IMR-90 (cell line): ENCODE measurements at regions not wholly inside any gene's neighbourhood (a gene's known extent, or its start where the extent isn't known, plus 50 kb on each side); places are given as distances from the start of the nearest gene placed in this dataset.

ENCODE experiments used
- ATAC-seq: fragments of 200-7000 bp; cut with Tn5 transposase; 2 replicates; pipeline ENCODE4 v1.9.1; 2020; ENCODE audit warnings: low read depth, mild to moderate bottlenecking, moderate library complexity
- BruUV-seq: library from RNA; stranded (reverse); fragments of 400-500 nt; replicated peaks from 2 replicates; lab custom pipeline; 2021; lab: Mats Ljungman, UMichigan
- CTCF ChIA-PET: fragments of 300-600 bp; formaldehyde crosslinking; extraction: SDS; loops from one replicate; lab custom pipeline; 2021; ENCODE audit warnings: antibody characterized with exemption; lab: Yijun Ruan, JAX
- POLR2A ChIA-PET: fragments of 300-600 bp; sonication (Branson Sonifier 250); formaldehyde crosslinking; loops from one replicate; lab custom pipeline; 2022; ENCODE audit warnings: antibody characterized with exemption; ENCODE audit not compliant: unreplicated experiment; lab: Charles Lee
- DNase-seq: peaks from one replicate; pipeline ENCODE4 v3.0.0; 2013
- H2AFZ ChIP-seq: replicated peaks from 2 replicates; pipeline ENCODE3; 2013; ENCODE audit warnings: low read length, mild to moderate bottlenecking; ENCODE audit not compliant: poor library complexity
- H2AK5ac ChIP-seq: 2 replicates; pipeline ENCODE4 v1.6.1; 2013; ENCODE audit warnings: low read depth, low read length, inconsistent platforms
- H2AK9ac ChIP-seq: replicated peaks from 2 replicates; pipeline ENCODE3; 2013; ENCODE audit warnings: mild to moderate bottlenecking, low read depth, low read length, moderate library complexity; ENCODE audit not compliant: poor library complexity
- H2BK120ac ChIP-seq: 2 replicates; pipeline ENCODE4 v1.6.1; 2013; ENCODE audit warnings: low read depth, low read length, inconsistent platforms
- H2BK15ac ChIP-seq: 3 replicates; pipeline ENCODE4 v1.6.1; 2013; ENCODE audit warnings: low read depth, low read length, inconsistent platforms
- H2BK20ac ChIP-seq: 2 replicates; pipeline ENCODE4 v1.6.1; 2013; ENCODE audit warnings: low read depth, mild to moderate bottlenecking, inconsistent platforms, low read length, moderate library complexity
- H2BK5ac ChIP-seq: 2 replicates; pipeline ENCODE4 v1.6.1; 2013; ENCODE audit warnings: mild to moderate bottlenecking, low read depth, low read length, inconsistent platforms; ENCODE audit not compliant: poor library complexity, severe bottlenecking
- H3K14ac ChIP-seq: replicated peaks from 2 replicates; pipeline ENCODE4 v1.6.1; 2013; ENCODE audit warnings: low read depth, low read length, inconsistent platforms
- H3K18ac ChIP-seq: 2 replicates; pipeline ENCODE4 v1.6.1; 2013; ENCODE audit warnings: low read depth, low read length, control low read depth
- H3K23ac ChIP-seq: 2 replicates; pipeline ENCODE4 v1.6.1; 2013; ENCODE audit warnings: low read depth, low read length, inconsistent platforms
- H3K27ac ChIP-seq: 2 replicates; pipeline ENCODE4 v1.5.1; 2013; ENCODE audit warnings: mild to moderate bottlenecking, control low read depth, low read length; ENCODE audit not compliant: insufficient read depth
- H3K27me3 ChIP-seq: 2 replicates; pipeline ENCODE4 v1.6.1; 2013; ENCODE audit warnings: low read length; ENCODE audit not compliant: control insufficient read depth, insufficient read depth
- H3K36me3 ChIP-seq: 2 replicates; pipeline ENCODE4 v1.6.1; 2013; ENCODE audit warnings: low read length, mixed read lengths; ENCODE audit not compliant: control insufficient read depth, insufficient read depth
- H3K4ac ChIP-seq: 2 replicates; pipeline ENCODE4 v1.6.1; 2013; ENCODE audit warnings: low read depth, low read length, inconsistent platforms
- H3K4me1 ChIP-seq: 2 replicates; pipeline ENCODE4 v1.6.1; 2013; ENCODE audit warnings: low read length, mixed read lengths; ENCODE audit not compliant: control insufficient read depth, insufficient read depth
- H3K4me2 ChIP-seq: 2 replicates; pipeline ENCODE4 v1.6.1; 2013; ENCODE audit warnings: low read depth, mild to moderate bottlenecking, control low read depth, low read length, moderate library complexity
- H3K4me3 ChIP-seq: 2 replicates; pipeline ENCODE4 v1.5.1; 2013; ENCODE audit warnings: low read depth, mild to moderate bottlenecking, control low read depth, low read length, moderate library complexity; ENCODE audit not compliant: insufficient read depth
- H3K56ac ChIP-seq: 2 replicates; pipeline ENCODE4 v1.6.1; 2013; ENCODE audit warnings: low read length, inconsistent platforms; ENCODE audit not compliant: insufficient read depth; ENCODE audit errors: extremely low read depth
- H3K79me1 ChIP-seq, 2 experiments: 2 replicates each; pipeline ENCODE4 v1.6.1; 2013; ENCODE audit warnings: low read length in 2 of 2, inconsistent platforms in 1 of 2, low read depth in 1 of 2
- H3K9ac ChIP-seq: 2 replicates; pipeline ENCODE4 v1.6.1; 2013; ENCODE audit warnings: low read depth, low read length, control low read depth
- H3K9me1 ChIP-seq: 2 replicates; pipeline ENCODE4 v1.6.1; 2013; ENCODE audit warnings: low read length, inconsistent platforms; ENCODE audit not compliant: insufficient read depth
- H3K9me3 ChIP-seq: 2 replicates; pipeline ENCODE4 v1.6.1; 2013; ENCODE audit warnings: low read length; ENCODE audit not compliant: control insufficient read depth, insufficient read depth
- H4K20me1 ChIP-seq: 2 replicates; pipeline ENCODE4 v1.6.1; 2013; ENCODE audit warnings: low read length, inconsistent platforms; ENCODE audit not compliant: insufficient read depth
- H4K5ac ChIP-seq: 2 replicates; pipeline ENCODE4 v1.6.1; 2013; ENCODE audit warnings: mild to moderate bottlenecking, low read depth, low read length, control low read depth
- H4K8ac ChIP-seq, 2 experiments: 2 replicates each; pipeline ENCODE4 v1.6.1; 2013; ENCODE audit warnings: low read depth in 2 of 2, low read length in 2 of 2, control low read depth in 1 of 2, inconsistent platforms in 1 of 2
- H4K91ac ChIP-seq: 2 replicates; pipeline ENCODE4 v1.6.1; 2013; ENCODE audit warnings: low read depth, low read length, inconsistent platforms; ENCODE audit not compliant: insufficient read depth
- CHD1 ChIP-seq: IDR thresholded peaks from 2 replicates; pipeline ENCODE4 v1.6.1; 2012; ENCODE audit warnings: low read depth, low read length, improper control_type of control experiment
- MAFK ChIP-seq: IDR thresholded peaks from 2 replicates; pipeline ENCODE4 v1.6.1; 2012; ENCODE audit warnings: low read depth, low read length, improper control_type of control experiment
- RCOR1 ChIP-seq: IDR thresholded peaks from 2 replicates; pipeline ENCODE4 v1.6.1; 2012; ENCODE audit warnings: mild to moderate bottlenecking, low read length, improper control_type of control experiment; ENCODE audit not compliant: insufficient replicate concordance
- RFX5 ChIP-seq: IDR thresholded peaks from 2 replicates; pipeline ENCODE4 v1.8.0; 2012; ENCODE audit warnings: low read depth, mild to moderate bottlenecking, low read length, moderate library complexity
- SMC3 ChIP-seq: fragments of 150-350 bp; IDR thresholded peaks from 2 replicates; pipeline ENCODE4 v1.6.1; 2016; ENCODE audit warnings: low read depth, mild to moderate bottlenecking, antibody characterized with exemption, low read length, moderate library complexity
- WGBS, 2 experiments: methylation state at CpG; one replicate each; pipeline versions ENCODE4 v1.1.5 to v1.1.7; 2013; ENCODE audit warnings: missing lambda C conversion rate in 2 of 2; ENCODE audit not compliant: insufficient read length in 1 of 2; ENCODE audit errors: extremely low coverage in 2 of 2; 5-methylcytosine and 5-hydroxymethylcytosine counted together
- dilution Hi-C: fragments of 300-500 bp; cut with HindIII; formaldehyde crosslinking; loops from one replicate; pipeline ENCODE4 v1.14.3; 2018; ENCODE audit warnings: low sequenced_read_pairs; ENCODE audit not compliant: unreplicated experiment
- in situ Hi-C: fragments of 300-500 bp; cut with MboI; formaldehyde crosslinking; loops from 3 replicates; pipeline ENCODE4 v1.14.3; 2019; ENCODE audit warnings: low sequenced_read_pairs, inconsistent platforms, mixed read lengths
- intact Hi-C: fragments of 100-400 bp; cut with micrococcal nuclease; formaldehyde crosslinking; loops from 2 replicates; pipeline ENCODE4 v1.10.0; 2022
- TF ChIP-seq, protein P1 (sequence below): fragments of 150-350 bp; IDR thresholded peaks from 2 replicates; pipeline ENCODE4 v1.6.1; 2016; ENCODE audit warnings: low read depth, mild to moderate bottlenecking, low read length, moderate library complexity, borderline replicate concordance
- TF ChIP-seq, protein P2 (sequence below): fragments of 150-350 bp; IDR thresholded peaks from 2 replicates; pipeline ENCODE4 v1.6.1; 2017; ENCODE audit warnings: mild to moderate bottlenecking, antibody characterized with exemption, low read length, low read depth

DNA sequence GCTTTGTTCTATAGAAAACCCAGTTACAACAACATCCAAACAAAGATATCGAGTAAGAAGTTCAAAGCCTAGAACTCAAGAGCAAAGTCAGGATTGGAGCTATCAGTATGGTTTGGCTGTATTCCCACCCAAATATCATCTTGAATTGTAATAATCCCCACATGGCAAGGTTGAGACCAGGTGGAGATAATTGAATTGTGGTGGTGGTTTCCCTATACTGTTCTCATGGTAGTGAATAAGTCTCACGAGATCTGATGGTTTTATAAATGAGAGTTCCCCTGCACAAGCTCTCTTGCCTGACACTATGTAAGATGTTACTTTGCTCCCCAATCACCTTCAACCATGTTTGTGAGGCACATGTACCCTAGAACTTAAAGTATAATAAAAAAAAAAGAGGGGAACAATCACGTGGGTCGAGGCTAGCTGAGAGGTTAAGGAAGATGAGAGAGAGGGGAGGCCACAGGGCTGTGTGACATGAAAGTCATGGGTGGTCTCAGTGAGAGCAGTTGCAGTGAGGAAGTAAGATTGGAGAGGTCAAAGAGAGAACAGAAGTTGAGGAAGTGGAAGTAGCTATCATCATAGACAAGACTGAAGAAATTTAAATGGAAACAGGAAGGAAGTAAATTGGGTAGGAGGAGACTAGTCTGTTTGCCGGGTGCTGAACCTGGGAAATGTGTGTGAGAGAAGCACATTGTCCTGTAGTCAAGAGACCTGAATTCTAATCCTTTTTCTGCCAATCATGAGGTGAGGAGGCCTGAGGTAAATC, 80.1 kb upstream of the CD44 start:
- Histone ChIP-seq H3K23ac (no peak overlapping the region), H2BK15ac (no peak overlapping the region), H3K79me1 (no peaks in the 10 kb centered on the region), H3K14ac (no peak overlapping the region), H3K4ac (no peak overlapping the region), H4K91ac (no peak overlapping the region), H2AK9ac (no peak overlapping the region), H3K9me3 (0 out of 2 replicates have a peak, but pooled peaks cover 1% of the 10 kb centered on the region), H2AFZ (no peak overlapping the region), H2BK5ac (no peak overlapping the region), H3K27me3 (no peaks in the 10 kb centered on the region), H3K27ac (no peak overlapping the region), H2AK5ac (no peak overlapping the region), H3K56ac (no peak overlapping the region), H3K4me1 (peaks cover 1% of the 10 kb centered on the region; the same call in 1 of the 2 replicates), H3K36me3 (no peaks in the 10 kb centered on the region), H3K4me3 (no peak overlapping the region), H4K20me1 (no peaks in the 10 kb centered on the region), H3K18ac (no peak overlapping the region), H4K8ac (no peak overlapping the region), H3K9me1 (no peaks in the 10 kb centered on the region), H3K9ac (no peak overlapping the region), H3K4me2 (no peak overlapping the region), H2BK20ac (no peak overlapping the region), H4K5ac (no peak overlapping the region), H2BK120ac (no peak overlapping the region)
- no peak for ATAC-seq
- intact Hi-C loops (no loop called here), dilution Hi-C loops (no loop called here), in situ Hi-C loops (no loop called here)
- BruUV-seq, result no TSS peak
- no CpG with 5 or more reads among the region's 5 CpGs for WGBS, 2 experiments
- POLR2A ChIA-PET, result no interaction called here
- CTCF ChIA-PET, result no interaction called here
- DNase-seq, result no peak
- TF ChIP-seq CHD1, result no peak
- TF ChIP-seq RCOR1, result no peak
- TF ChIP-seq, protein P1, sequence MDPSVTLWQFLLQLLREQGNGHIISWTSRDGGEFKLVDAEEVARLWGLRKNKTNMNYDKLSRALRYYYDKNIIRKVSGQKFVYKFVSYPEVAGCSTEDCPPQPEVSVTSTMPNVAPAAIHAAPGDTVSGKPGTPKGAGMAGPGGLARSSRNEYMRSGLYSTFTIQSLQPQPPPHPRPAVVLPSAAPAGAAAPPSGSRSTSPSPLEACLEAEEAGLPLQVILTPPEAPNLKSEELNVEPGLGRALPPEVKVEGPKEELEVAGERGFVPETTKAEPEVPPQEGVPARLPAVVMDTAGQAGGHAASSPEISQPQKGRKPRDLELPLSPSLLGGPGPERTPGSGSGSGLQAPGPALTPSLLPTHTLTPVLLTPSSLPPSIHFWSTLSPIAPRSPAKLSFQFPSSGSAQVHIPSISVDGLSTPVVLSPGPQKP, result no peak
- TF ChIP-seq RFX5, result no peak
- TF ChIP-seq MAFK, result no peak
- no peak for TF ChIP-seq SMC3
- TF ChIP-seq, protein P2, sequence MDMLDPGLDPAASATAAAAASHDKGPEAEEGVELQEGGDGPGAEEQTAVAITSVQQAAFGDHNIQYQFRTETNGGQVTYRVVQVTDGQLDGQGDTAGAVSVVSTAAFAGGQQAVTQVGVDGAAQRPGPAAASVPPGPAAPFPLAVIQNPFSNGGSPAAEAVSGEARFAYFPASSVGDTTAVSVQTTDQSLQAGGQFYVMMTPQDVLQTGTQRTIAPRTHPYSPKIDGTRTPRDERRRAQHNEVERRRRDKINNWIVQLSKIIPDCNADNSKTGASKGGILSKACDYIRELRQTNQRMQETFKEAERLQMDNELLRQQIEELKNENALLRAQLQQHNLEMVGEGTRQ, result no peak
